Naive thymus-derived CD8-positive, alpha-beta T cell (primary cell): ENCODE measurements at regions not wholly inside any gene's neighbourhood (a gene's known extent, or its start where the extent isn't known, plus 50 kb on each side); places are given as distances from the start of the nearest gene placed in this dataset.
"Not testable (repeated sequence)": the region's sequence is repeated elsewhere in the genome, so short reads cannot be mapped to it uniquely, and the experiment has no call there.

Experiments
- ATAC-seq, 2 donors: fragments of 150-1000 bp; cut with Tn5 transposase in 1 of 2; sonication (Bioruptor Pico), chemical (Tn5 transposase) in 1 of 2; 1 replicate in 1 of 2; 2 replicates in 1 of 2; pipeline ENCODE4 v1.10.0; 2021; ENCODE audit warnings: mild to moderate bottlenecking in 2 of 2, moderate library complexity in 2 of 2
- POLR2A ChIA-PET: fragments of 350-600 bp; sonication (Branson Sonifier 250); formaldehyde crosslinking; loops from one replicate; lab custom pipeline; 2021; ENCODE audit warnings: antibody characterized with exemption; lab: Charles Lee
- DNase-seq, 10 donors: peaks; one replicate each; pipeline versions ENCODE4 v3.0.0 to v3.0.0-alpha.2; 2020 to 2022
- H3K27ac Mint-ChIP-seq, 10 donors: one replicate each; pipeline ENCODE4 v1.8.0; 2020 to 2022; ENCODE audit warnings: mild to moderate bottlenecking in 10 of 10, mixed read lengths in 10 of 10, moderate library complexity in 4 of 10, inconsistent platforms in 1 of 10
- H3K27me3 Mint-ChIP-seq, 5 donors: one replicate each; pipeline ENCODE4 v1.8.0; 2021 to 2022; ENCODE audit warnings: mixed read lengths in 5 of 5
- H3K36me3 Mint-ChIP-seq, 3 donors: one replicate each; pipeline ENCODE4 v1.8.0; 2020 to 2022; ENCODE audit warnings: mixed read lengths in 3 of 3, mild to moderate bottlenecking in 2 of 3, inconsistent platforms in 1 of 3
- H3K4me1 Mint-ChIP-seq, 4 donors: one replicate each; pipeline ENCODE4 v1.8.0; 2021 to 2022; ENCODE audit warnings: mixed read lengths in 4 of 4
- H3K4me3 Mint-ChIP-seq, 10 donors: one replicate each; pipeline ENCODE4 v1.8.0; 2020 to 2022; ENCODE audit warnings: mild to moderate bottlenecking in 10 of 10, mixed read lengths in 10 of 10, moderate library complexity in 6 of 10, inconsistent platforms in 1 of 10
- H3K9me3 Mint-ChIP-seq, 9 donors: one replicate each; pipeline ENCODE4 v1.8.0; 2020 to 2022; ENCODE audit warnings: mixed read lengths in 9 of 9, mild to moderate bottlenecking in 3 of 9, inconsistent platforms in 1 of 9, moderate library complexity in 1 of 9

- Mint-ChIP-seq H3K27me3 (peaks cover 0 to 4% (median 0%) of the 10 kb centered on the region in 5 donors), H3K4me3 (no peak overlapping the region), H3K27ac (no peak overlapping the region), H3K4me1 (no peaks in the 10 kb centered on the region), H3K36me3 (no peaks in the 10 kb centered on the region), H3K9me3 (peaks cover 2 to 27% (median 9%) of the 10 kb centered on the region in 9 donors)
- no peak for ATAC-seq
- DNase-seq: no peak
- POLR2A ChIA-PET: no interaction called here
These were observed 443.9 kb downstream of the TMEM114 start for GRCh38 chr16:8146256-8147012.

GRCh38 chr16:8138666-8139065 lies 451.6 kb downstream of the TMEM114 start:
- POLR2A ChIA-PET: no interaction called here

GRCh38 chr16:8137606-8138005 lies 452.7 kb downstream of the TMEM114 start:
- POLR2A ChIA-PET: no interaction called here
- no peak overlapping the region for H3K27ac Mint-ChIP-seq

More at GRCh38 chr16:8138666-8139065, 451.6 kb downstream of the TMEM114 start:
- Mint-ChIP-seq H3K36me3 (no peaks in the 10 kb centered on the region), H3K4me3 (no peak overlapping the region), H3K9me3 (peaks cover 1 to 12% (median 8%) of the 10 kb centered on the region in 9 donors), H3K4me1 (no peaks in the 10 kb centered on the region), H3K27ac (no peak overlapping the region), H3K27me3 (peaks cover 0 to 4% (median 0%) of the 10 kb centered on the region in 5 donors)
- DNase-seq (no peak), ATAC-seq (no peak)

GRCh38 chr16:8130197-8130596 lies 460.1 kb downstream of the TMEM114 start:
- no peak overlapping the region for H3K27ac Mint-ChIP-seq
- POLR2A ChIA-PET: no interaction called here
- ATAC-seq (no peak), DNase-seq (no peak)
- H3K4me1 Mint-ChIP-seq: no peaks in the 10 kb centered on the region
- no peaks in the 10 kb centered on the region for H3K27me3 Mint-ChIP-seq
- peaks cover 2 to 17% (median 7%) of the 10 kb centered on the region in 9 donors for H3K9me3 Mint-ChIP-seq
- H3K4me3 Mint-ChIP-seq: no peak overlapping the region
- no peaks in the 10 kb centered on the region for H3K36me3 Mint-ChIP-seq

More at GRCh38 chr16:8137606-8138005, 452.7 kb downstream of the TMEM114 start:
- Mint-ChIP-seq H3K4me1 (no peaks in the 10 kb centered on the region), H3K9me3 (peaks cover 1 to 14% (median 8%) of the 10 kb centered on the region in 9 donors), H3K4me3 (no peak overlapping the region), H3K36me3 (no peaks in the 10 kb centered on the region), H3K27me3 (peaks cover 0 to 4% (median 0%) of the 10 kb centered on the region in 5 donors)
- DNase-seq (no peak), ATAC-seq (no peak)

GRCh38 chr16:8127070-8127469 lies 463.2 kb downstream of the TMEM114 start:
- H3K27ac Mint-ChIP-seq: no peak overlapping the region
- no peaks in the 10 kb centered on the region for H3K27me3 Mint-ChIP-seq
- ATAC-seq (no peak), DNase-seq (no peak)
- no peaks in the 10 kb centered on the region for H3K4me1 Mint-ChIP-seq
- H3K9me3 Mint-ChIP-seq: peaks cover 0 to 23% (median 8%) of the 10 kb centered on the region in 9 donors
- POLR2A ChIA-PET: no interaction called here
- H3K4me3 Mint-ChIP-seq: no peak overlapping the region
- H3K36me3 Mint-ChIP-seq: no peaks in the 10 kb centered on the region

- no peaks in the 10 kb centered on the region for H3K4me1 Mint-ChIP-seq
- DNase-seq (no peak), ATAC-seq (no peak)
- POLR2A ChIA-PET: no interaction called here
- peaks cover 0 to 23% (median 7%) of the 10 kb centered on the region in 9 donors for H3K9me3 Mint-ChIP-seq
- no peaks in the 10 kb centered on the region for H3K36me3 Mint-ChIP-seq
- H3K27ac Mint-ChIP-seq: no peak overlapping the region
- H3K4me3 Mint-ChIP-seq: no peak overlapping the region
- no peaks in the 10 kb centered on the region for H3K27me3 Mint-ChIP-seq
These were observed 464.0 kb downstream of the TMEM114 start for GRCh38 chr16:8126313-8126712.

GRCh38 chr16:8120001-8120400 lies 470.3 kb downstream of the TMEM114 start:
- H3K27me3 Mint-ChIP-seq: no peaks in the 10 kb centered on the region
- H3K36me3 Mint-ChIP-seq: peaks cover 0 to 4% (median 0%) of the 10 kb centered on the region in 3 donors
- H3K27ac Mint-ChIP-seq: no peak overlapping the region
- POLR2A ChIA-PET: no interaction called here
- no peaks in the 10 kb centered on the region for H3K4me1 Mint-ChIP-seq
- no peak for DNase-seq
- ATAC-seq: no peak
- no peak overlapping the region for H3K4me3 Mint-ChIP-seq
- peaks cover 4 to 41% (median 12%) of the 10 kb centered on the region in 9 donors for H3K9me3 Mint-ChIP-seq

GRCh38 chr16:8115814-8116213 lies 474.5 kb downstream of the TMEM114 start:
- Mint-ChIP-seq H3K27me3 (no peaks in the 10 kb centered on the region), H3K4me1 (no peaks in the 10 kb centered on the region), H3K27ac (no peak overlapping the region), H3K36me3 (peaks cover 0 to 9% (median 0%) of the 10 kb centered on the region in 3 donors), H3K4me3 (no peak overlapping the region), H3K9me3 (peaks cover 4 to 34% (median 15%) of the 10 kb centered on the region in 9 donors)
- ATAC-seq (no peak), DNase-seq (no peak)
- POLR2A ChIA-PET: no interaction called here

- H3K27me3 Mint-ChIP-seq, H3K4me1 Mint-ChIP-seq, H3K36me3 Mint-ChIP-seq, H3K4me3 Mint-ChIP-seq, ATAC-seq, H3K27ac Mint-ChIP-seq, DNase-seq, POLR2A ChIA-PET: not testable (repeated sequence)
- peaks cover 4 to 34% (median 12%) of the 10 kb centered on the region in 9 donors for H3K9me3 Mint-ChIP-seq
These were observed 475.4 kb downstream of the TMEM114 start for GRCh38 chr16:8114941-8115340.

GRCh38 chr16:8113843-8114242 lies 476.5 kb downstream of the TMEM114 start:
- no peak overlapping the region for H3K4me3 Mint-ChIP-seq
- H3K36me3 Mint-ChIP-seq: peaks cover 0 to 9% (median 0%) of the 10 kb centered on the region in 3 donors
- peaks cover 4 to 35% (median 20%) of the 10 kb centered on the region in 9 donors for H3K9me3 Mint-ChIP-seq
- no peaks in the 10 kb centered on the region for H3K4me1 Mint-ChIP-seq
- no peak overlapping the region for H3K27ac Mint-ChIP-seq
- no peak for DNase-seq
- ATAC-seq: no peak
- no peaks in the 10 kb centered on the region for H3K27me3 Mint-ChIP-seq
- POLR2A ChIA-PET: no interaction called here

- Mint-ChIP-seq H3K4me1 (no peaks in the 10 kb centered on the region), H3K9me3 (peaks cover 3 to 31% (median 13%) of the 10 kb centered on the region in 9 donors), H3K27ac (no peak overlapping the region), H3K36me3 (peaks cover 0 to 8% (median 0%) of the 10 kb centered on the region in 3 donors), H3K27me3 (no peaks in the 10 kb centered on the region), H3K4me3 (no peak overlapping the region)
- ATAC-seq (no peak), DNase-seq (no peak)
- POLR2A ChIA-PET: no interaction called here
These were observed 479.5 kb downstream of the TMEM114 start for GRCh38 chr16:8110572-8111514.

GRCh38 chr16:8109510-8110369 lies 480.6 kb downstream of the TMEM114 start:
- no peaks in the 10 kb centered on the region for H3K4me1 Mint-ChIP-seq
- POLR2A ChIA-PET: no interaction called here
- peaks cover 3 to 28% (median 10%) of the 10 kb centered on the region in 9 donors for H3K9me3 Mint-ChIP-seq
- no peaks in the 10 kb centered on the region for H3K27me3 Mint-ChIP-seq
- H3K27ac Mint-ChIP-seq: no peak overlapping the region
- H3K4me3 Mint-ChIP-seq: no peak overlapping the region
- ATAC-seq (no peak), DNase-seq (no peak)
- H3K36me3 Mint-ChIP-seq: peaks cover 0 to 5% (median 0%) of the 10 kb centered on the region in 3 donors
